GM10266 (cell line): ENCODE measurements at regions not wholly inside any gene's neighbourhood (a gene's known extent, or its start where the extent isn't known, plus 50 kb on each side); places are given as distances from the start of the nearest gene placed in this dataset.

Experiments used
- DNase-seq: peaks from one replicate; pipeline ENCODE4 v3.0.0; 2012; ENCODE audit errors: extremely low spot score
- TF ChIP-seq, protein P1 (sequence below): IDR thresholded peaks from 2 replicates; pipeline ENCODE4 v1.5.1; 2012; ENCODE audit warnings: mild to moderate bottlenecking, low read depth; ENCODE audit not compliant: control insufficient read depth, insufficient read depth; ENCODE audit errors: missing control alignments

DNA sequence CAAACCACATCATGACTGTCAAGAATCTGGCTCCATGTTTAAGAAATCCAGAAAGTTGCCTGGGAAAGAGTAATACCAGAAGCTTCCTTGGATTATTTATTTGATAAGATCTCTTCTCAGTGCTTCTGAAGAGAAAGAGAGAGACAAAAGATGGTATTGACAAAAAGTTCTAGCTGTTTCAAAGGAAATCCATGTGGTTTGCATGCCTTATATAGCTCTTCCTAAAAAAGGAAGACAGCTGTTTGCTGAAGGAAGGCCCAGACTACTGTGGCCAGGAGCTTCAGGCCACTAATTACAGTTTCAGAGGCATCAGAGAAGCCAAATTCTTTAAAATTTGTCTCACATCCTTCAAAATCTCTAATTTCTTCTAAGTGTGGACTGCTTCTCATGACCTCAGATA is 565.2 kb upstream of the SLIT2 start:
- DNase-seq, result no peak
- TF ChIP-seq, protein P1, sequence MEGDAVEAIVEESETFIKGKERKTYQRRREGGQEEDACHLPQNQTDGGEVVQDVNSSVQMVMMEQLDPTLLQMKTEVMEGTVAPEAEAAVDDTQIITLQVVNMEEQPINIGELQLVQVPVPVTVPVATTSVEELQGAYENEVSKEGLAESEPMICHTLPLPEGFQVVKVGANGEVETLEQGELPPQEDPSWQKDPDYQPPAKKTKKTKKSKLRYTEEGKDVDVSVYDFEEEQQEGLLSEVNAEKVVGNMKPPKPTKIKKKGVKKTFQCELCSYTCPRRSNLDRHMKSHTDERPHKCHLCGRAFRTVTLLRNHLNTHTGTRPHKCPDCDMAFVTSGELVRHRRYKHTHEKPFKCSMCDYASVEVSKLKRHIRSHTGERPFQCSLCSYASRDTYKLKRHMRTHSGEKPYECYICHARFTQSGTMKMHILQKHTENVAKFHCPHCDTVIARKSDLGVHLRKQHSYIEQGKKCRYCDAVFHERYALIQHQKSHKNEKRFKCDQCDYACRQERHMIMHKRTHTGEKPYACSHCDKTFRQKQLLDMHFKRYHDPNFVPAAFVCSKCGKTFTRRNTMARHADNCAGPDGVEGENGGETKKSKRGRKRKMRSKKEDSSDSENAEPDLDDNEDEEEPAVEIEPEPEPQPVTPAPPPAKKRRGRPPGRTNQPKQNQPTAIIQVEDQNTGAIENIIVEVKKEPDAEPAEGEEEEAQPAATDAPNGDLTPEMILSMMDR, result no peak

DNA sequence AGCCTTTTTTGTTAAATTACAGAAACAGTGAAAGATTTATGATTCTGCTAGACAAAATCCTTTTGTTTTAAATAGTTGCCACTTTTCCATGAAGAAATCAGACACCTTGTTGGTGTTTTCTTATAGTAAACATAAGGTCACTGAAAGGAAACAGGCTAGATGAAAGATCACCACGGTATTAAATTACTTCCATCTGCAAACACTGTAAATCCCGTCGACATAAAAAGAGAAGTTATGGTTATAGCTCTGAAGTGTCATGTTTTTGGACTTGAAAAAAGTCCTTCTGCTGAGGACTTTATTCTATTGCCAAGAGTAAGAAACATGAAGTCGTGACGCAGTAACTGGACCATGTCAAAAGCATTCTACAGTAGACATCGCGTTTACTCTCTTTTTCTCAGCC is 567.6 kb upstream of the SLIT2 start:
- no peak for DNase-seq
- TF ChIP-seq, protein P1, result no peak

DNA sequence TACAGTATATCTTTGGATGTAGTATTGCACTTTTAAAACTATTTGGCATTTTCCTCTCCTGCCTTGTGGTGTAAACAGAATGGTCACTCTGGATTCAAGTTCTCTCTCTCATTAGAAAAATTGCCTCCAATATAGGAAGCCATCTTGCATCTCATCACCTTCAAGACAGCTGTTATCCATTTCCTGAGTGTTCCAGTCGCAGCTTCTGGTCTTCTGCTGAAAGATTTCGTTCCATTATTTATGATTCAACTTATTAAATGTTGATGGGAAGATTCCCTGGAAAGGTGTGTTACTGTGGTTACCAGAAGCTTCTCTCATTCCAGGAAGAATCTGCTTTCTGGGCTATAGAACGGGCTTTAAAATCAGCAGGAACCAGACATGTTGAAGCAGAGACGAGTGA is 568.3 kb upstream of the SLIT2 start:
- DNase-seq, result no peak
- TF ChIP-seq, protein P1, result no peak

DNA sequence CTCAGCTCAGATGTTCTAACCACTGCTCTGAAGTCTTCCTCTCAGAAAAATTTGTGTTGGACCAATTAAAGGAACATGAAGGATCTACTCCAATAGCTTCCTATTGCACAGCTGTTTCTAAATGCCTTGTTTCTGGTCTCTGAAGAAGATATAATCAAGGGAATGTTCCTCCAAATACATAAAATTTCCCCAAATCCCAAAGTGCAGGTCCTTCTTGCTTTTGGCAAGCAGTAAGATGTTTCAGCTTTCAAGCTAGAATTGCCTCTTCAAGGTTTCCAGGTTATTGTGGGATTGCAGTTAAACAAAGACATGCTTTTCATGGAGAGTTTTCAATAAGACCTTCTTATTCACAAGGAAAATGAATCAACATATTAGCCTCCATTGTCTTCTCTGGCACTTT is 574.5 kb upstream of the SLIT2 start:
- no peak for DNase-seq
- TF ChIP-seq, protein P1, result no peak

DNA sequence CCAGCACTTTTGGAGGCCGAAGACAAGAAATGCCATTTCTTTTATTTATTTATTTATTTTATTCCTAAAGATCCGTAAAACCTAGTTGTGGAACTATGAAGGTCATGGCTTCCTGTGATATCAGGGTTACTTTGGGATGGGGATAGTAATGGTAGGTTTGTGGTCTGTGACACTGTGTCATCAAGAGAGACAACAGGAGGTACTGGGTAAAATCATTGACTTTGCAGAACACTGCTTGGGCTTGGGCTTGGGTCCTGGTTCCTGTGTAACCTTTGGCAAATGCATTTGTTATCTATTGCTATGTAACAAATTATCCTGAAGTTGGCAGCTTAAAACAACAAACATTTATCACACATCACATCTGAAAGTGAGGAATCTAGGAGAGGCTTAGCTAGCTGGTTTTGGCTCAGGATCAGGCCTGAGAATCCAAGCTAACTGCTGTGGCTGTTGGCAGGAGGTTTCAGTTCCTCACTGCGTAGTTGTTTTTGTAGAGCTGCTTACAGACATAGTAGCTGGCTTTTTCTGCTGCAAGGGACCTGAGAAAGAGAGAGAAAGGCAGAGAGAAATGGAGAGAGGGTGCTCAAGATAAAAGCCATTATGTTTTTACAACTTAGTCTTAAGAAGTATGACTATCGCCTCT is 576.4 kb upstream of the SLIT2 start:
- DNase-seq, result no peak
- TF ChIP-seq, protein P1, result no peak

DNA sequence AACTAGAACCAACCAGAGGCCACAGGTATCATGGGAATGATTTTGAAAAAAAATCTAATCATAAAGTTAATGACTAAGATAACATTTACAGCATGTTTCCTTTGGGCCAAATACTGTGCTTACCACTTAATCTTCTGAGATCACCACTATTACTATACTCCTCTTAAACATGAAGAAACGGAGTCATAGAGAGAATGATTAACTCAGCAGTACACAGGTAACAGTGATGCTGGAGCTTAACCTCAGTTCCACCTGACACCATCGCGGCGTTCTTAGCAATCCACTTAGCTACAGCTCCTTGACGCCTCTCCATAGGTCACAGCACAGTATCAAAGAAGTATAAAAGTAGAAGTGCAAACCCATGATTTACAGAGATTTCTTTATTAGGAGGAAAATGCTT is 592.6 kb upstream of the SLIT2 start:
- no peak for DNase-seq
- TF ChIP-seq, protein P1, result no peak

DNA sequence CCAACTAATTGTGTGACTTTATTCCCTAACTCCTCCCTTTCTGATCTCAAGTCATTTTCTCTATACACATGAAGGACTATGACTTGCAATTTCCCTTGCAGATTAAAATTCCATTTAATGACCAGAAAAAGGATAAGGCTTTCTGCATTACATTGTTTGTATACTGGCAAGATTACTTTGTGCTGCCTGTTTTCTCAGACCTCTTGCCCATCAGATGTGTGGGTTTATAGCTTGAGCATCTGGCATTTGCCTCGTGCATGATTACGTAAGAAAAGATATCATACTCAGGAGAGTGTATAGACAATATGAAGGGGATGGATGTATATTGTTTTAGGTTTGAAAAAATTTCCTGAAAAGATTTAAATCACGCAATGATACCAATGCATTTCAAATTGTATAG is 593.8 kb upstream of the SLIT2 start:
- DNase-seq, result no peak

More for the DNA sequence above, 593.8 kb upstream of the SLIT2 start:
- TF ChIP-seq, protein P1, result no peak
